ENCODE measurements at regions not wholly inside any gene's neighbourhood (a gene's known extent, or its start where the extent isn't known, plus 50 kb on each side); places are given as distances from the start of the nearest gene placed in this dataset.

- TF ChIP-seq CTCF (IDR thresholded peaks at IDR 0.05; ENCODE audit: low read depth, low read length, missing input control) (no peak), ATF3 (IDR thresholded peaks at IDR 0.05) (no peak), FOXA1 (IDR thresholded peaks at IDR 0.05) (no peak), HNF4A (conservative IDR thresholded peaks at IDR 0.05) (no peak), TAF1 (conservative IDR thresholded peaks at IDR 0.05) (no peak), REST (IDR thresholded peaks at IDR 0.05) (no peak), JUND (IDR thresholded peaks at IDR 0.05) (no peak), MAX (IDR thresholded peaks at IDR 0.05) (no peak), GABPA (IDR thresholded peaks at IDR 0.05 in 1 of 2, conservative IDR thresholded peaks at IDR 0.05 in 1 of 2) (no peak), RAD21 (IDR thresholded peaks at IDR 0.05) (no peak), YY1 (IDR thresholded peaks at IDR 0.05) (no peak), FOXA2 (IDR thresholded peaks at IDR 0.05) (no peak)
These were observed 126.7 kb downstream of the NDUFA10 start for GRCh38 chr2:239898292-239898925.

Data from liver (tissue), 3 donors.